ENCODE measurements at regions not wholly inside any gene's neighbourhood (a gene's known extent, or its start where the extent isn't known, plus 50 kb on each side); places are given as distances from the start of the nearest gene placed in this dataset.

DNA sequence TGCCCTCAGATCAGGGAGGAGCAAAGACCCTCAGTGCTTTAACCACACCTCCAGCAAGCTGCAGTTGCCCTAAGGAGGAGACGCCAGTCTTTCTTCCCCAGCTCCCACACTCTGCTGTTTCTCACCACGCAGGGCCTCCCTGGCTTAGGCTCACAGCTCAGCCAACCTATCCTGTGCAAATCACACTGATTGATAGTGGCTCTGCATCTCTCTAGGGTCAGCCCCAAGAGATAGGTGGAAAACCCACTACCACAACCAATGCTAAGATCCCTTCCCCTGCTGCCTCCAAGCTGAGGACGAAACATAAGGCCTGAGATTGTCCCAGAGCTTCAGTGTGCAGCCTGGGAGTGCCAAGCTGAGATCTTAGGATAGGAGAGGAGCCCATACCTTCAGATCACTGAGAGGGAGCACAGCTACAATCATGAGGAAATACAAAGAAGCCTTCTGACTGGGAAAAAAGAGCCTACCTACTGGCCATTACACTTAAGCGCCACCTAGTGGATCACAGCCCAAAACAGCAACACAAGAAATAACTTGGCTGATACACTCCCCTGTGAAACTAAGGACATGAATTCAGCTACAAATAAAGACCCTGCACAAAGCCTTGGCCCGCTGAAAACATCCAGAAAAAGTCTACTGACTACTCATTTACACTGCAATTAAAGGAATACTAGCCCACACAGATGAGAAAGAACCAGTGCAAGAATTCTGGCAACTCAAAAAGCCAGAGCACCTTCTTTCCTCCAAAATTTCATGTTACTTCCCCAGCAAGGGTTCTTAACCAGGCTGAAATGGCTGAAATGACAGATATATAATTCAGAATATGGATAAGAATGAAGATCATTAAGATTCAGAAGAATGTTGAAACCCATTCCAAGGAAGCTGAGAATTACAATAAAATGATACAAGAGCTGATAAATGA is 271.5 kb upstream of the DCBLD2 start:
- DNase-seq = peak; percentile 20

GRCh38 chr3:99171800-99172199 is 270.3 kb upstream of the DCBLD2 start:
- DNase-seq = no peak

GRCh38 chr3:99170867-99171517 is 269.5 kb upstream of the DCBLD2 start:
- DNase-seq = no peak

GRCh38 chr3:99167071-99167470 is 265.6 kb upstream of the DCBLD2 start:
- DNase-seq = no peak

- no peak for DNase-seq
These were observed 261.8 kb upstream of the DCBLD2 start for GRCh38 chr3:99163314-99163713.

- no peak for DNase-seq
These were observed 257.8 kb upstream of the DCBLD2 start for GRCh38 chr3:99159220-99159762.

GRCh38 chr3:99145031-99145430 is 243.5 kb upstream of the DCBLD2 start:
- DNase-seq = no peak

GRCh38 chr3:99143493-99143892 is 242.0 kb upstream of the DCBLD2 start:
- no peak for DNase-seq

DNA sequence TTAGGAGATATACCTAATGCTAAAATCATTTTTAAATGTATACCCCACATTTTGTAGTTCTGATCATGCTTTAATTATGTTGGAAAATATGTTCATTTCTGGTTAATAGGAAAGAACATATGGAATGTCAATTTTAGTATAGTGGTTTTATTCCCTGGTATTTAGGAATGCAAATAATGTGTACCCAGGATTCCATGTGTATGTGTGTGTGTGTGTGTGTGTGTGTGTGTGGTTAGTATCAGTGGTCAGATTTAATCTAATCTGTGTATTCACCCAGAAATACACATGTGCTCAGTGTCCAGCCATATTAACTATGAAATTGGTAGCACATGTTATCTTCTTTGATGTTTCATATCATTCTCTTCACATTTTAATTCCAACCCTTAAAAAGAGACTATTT is 233.5 kb upstream of the DCBLD2 start:
- DNase-seq = no peak

DNA sequence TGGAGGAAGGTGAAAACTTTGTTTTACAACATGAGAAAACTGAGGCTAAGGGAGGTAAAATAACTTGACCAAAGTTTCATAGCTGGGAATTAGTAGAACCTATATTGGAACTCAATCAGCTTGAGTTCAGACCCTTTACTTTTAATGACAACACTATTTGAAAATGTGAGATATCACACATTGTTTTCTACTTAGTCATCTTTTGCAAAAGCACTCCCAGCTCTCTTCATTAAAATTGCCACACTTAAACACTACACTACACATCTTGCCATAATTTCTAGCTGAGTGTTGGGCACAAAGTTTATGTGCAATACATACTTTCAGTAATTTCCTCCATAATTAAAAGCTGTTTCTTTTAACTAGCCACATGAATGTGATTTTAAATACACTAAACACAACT is 230.4 kb upstream of the DCBLD2 start:
- no peak for DNase-seq

GRCh38 chr3:99128725-99129505 is 227.4 kb upstream of the DCBLD2 start:
- no peak for DNase-seq

- DNase-seq = no peak
These were observed 226.7 kb upstream of the DCBLD2 start for GRCh38 chr3:99128235-99128634.

DNA sequence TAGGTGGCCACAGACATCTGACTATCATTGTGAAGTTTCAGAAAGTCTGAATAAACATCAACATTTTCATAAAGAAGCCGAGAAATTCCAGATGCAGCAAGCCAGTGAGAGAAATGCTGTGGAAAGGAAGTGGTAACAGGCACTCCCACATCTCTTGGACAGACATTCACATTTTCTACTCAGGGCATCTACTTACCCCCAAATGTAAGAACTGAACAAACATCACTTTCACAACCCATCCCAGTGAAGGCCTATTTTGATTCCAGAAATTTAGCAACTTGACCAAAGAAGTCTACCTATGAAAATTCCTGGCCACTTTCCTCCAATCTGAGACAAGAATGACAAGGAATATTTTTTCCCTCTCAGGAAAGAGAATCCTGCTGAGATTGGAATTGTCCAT is 224.8 kb upstream of the DCBLD2 start:
- DNase-seq = no peak

DNA sequence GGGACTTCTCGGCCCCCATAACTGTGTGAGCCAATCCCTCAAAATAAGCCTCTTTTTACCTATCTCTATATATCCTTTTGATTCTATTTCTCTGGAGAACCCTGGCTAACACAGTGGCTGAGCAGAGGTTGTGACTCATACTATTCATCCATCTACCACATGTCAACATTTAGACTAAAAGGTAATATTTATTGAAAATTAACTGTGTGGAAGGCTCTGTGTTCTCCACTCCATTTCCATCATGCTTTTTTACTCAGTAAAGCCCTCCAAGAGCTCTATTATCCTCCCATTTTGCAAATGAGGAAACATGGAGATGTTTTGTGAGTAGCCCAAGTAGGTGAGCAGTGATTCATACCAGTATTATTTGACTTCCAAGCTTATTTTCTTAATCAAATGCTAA is 217.9 kb upstream of the DCBLD2 start:
- no peak for DNase-seq

- DNase-seq = no peak
These were observed 216.9 kb upstream of the DCBLD2 start for GRCh38 chr3:99118381-99118780.

DNA sequence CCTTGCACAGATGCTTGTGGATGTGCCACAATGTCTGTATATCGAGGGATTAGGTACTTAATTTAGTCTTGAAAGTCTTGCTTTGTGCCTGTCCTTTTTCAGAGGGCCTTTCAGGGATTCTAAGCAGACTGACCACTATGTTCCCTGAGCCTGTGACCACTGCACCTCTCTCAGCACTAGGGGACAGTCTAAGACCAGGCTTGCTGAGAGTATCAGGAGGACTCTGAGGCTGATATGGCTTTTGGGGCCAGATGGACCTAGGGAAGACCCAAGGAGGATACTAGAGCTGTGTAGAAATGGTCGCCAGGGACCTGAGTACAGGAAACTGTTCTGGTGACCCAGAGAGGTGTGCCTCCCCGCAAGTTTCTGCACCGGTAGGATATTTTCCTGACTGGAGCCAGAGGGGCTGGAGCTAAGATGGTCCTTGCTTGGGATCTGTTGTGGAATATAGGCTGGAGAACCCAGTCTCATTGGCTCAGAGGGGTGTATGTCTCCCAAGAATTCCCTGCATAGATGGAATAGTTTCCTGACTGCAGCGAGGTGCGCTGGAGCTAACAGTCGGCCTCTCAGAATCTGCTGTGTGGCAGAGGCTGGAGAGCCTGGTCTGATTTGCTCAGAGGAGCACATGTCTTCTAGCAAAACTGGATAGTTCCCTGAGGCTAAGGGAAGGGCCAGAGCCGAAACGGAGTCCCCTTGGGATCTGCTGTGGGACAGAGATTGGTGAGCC is 213.2 kb upstream of the DCBLD2 start:
- no peak for DNase-seq

DNA sequence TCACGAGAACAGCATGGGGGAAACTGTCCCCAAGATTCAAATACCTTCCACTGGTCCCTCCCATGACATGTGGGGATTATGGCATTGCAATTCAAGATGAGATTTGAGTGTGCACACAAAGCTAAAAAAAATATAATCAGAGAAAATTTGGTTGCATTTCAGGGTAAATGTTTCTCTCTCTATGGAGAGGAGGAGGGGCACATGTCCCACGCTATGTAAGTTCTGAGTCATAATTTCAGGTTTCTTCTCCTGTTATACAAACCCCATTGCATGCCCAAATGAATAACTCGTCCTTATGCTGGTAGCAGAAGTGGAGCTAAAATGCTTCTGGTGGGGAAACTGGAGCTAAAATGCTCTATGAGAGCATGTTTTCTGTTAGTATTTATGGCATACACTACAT is 209.7 kb upstream of the DCBLD2 start:
- DNase-seq = no peak

GRCh38 chr3:99110401-99110800 is 208.9 kb upstream of the DCBLD2 start:
- no peak for DNase-seq

DNA sequence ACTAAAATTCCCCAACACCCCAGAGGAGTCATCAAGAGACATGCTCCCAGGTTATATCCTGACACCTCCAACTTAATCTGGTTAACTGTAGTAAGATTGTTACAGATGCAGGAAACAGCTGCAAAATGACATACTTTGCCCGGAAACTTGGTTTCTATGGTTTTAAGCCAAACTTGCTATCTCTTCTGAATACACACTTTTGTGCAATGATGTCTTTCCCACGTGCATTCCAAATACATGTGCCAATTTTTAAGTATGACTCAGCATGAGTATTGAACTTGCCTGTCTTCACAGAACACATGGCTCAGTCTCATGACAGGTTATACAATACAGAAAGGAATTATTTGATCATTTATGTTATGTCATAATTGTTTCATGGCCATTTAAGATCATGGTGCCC is 207.0 kb upstream of the DCBLD2 start:
- DNase-seq = no peak

DNA sequence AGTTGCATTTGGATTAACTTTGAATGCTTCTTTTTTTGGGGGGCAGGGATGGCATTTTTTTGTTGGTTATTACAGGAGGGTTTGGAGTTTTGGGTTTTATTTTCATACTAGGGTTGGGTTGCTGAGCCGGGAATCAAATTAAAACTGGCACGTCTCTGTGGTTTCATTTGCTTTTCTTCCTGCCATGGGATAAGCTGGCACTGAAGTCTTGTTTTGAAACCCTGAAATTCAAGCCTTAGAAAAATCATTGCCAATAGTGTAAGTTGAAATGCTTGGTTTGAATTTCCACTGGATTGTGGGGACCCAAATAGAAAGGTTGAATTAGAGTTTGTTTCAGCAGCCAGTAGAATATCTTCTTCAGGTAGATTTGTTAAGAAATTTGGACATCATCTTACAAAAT is 193.1 kb upstream of the DCBLD2 start:
- no peak for DNase-seq

- DNase-seq = no peak
These were observed 185.8 kb upstream of the DCBLD2 start for GRCh38 chr3:99087277-99087676.

DNA sequence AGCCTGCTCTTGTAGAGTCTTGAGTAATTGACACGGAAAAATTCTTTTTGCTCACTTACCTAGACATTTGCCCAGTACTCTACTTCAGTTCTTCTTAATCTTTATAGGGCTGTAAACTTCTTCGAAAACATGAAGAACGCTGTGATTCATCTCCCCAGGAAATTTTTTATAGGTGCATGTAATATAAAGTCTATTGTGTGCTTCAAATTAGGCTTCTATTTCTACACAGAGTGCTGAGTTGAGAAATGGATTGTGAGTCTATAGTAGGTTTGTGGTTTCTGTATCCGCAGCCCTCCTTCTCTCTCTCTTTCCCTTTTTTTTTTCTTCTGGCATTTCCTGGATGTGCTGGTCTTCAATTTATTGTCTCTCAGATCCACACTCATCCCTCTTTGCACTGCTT is 183.3 kb upstream of the DCBLD2 start:
- DNase-seq = no peak

DNA sequence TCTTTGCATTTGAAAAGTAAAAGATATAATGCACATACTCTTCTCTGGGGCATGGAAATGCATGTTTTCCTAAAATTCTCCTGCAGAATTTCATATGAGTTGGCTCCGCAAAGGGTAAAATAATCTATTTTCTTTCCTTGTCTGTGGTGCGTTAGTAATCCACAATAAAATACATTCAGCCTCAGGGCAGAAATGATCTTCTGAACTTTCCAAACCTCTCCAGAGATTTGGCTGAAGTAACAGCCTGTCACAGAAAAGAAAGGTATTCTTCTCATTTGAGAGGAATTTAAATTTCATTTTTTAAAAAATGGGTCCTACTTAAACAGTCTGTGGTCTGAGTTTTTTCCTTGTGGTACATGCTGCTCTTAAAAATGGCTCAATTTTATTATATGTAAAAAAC is 182.7 kb upstream of the DCBLD2 start:
- DNase-seq = no peak

All from DMS153 (cell line).